OCI-LY3 (cell line): ENCODE measurements at regions not wholly inside any gene's neighbourhood (a gene's known extent, or its start where the extent isn't known, plus 50 kb on each side); places are given as distances from the start of the nearest gene placed in this dataset.
"Not testable (repeated sequence)": the region's sequence is repeated elsewhere in the genome, so short reads cannot be mapped to it uniquely, and the experiment has no call there.

ENCODE experiments used
- H2AFZ ChIP-seq: fragments of 200-600, 300-600 bp; shearing (Covaris generic); 2 replicates; pipeline ENCODE4 v1.6.0; 2014; ENCODE audit warnings: antibody characterized with exemption, low read depth, low read length
- H3K27ac ChIP-seq: fragments of 200-600, 300-600 bp; sonication (generic); 2 replicates; pipeline ENCODE4 v1.5.1; 2014; ENCODE audit warnings: mild to moderate bottlenecking, low read length, moderate library complexity, mixed read lengths
- H3K27me3 ChIP-seq: fragments of 200-600, 300-600 bp; sonication (generic); 2 replicates; pipeline ENCODE4 v1.6.1; 2014; ENCODE audit warnings: low read depth, low read length, mixed read lengths
- H3K36me3 ChIP-seq: fragments of 200-600, 300-600 bp; sonication (generic); replicated peaks from 2 replicates; pipeline ENCODE3; 2014; ENCODE audit warnings: low read depth, low read length, mixed read lengths
- H3K4me1 ChIP-seq: fragments of 300-600, 200-600 bp; sonication (generic); 2 replicates; pipeline ENCODE4 v1.6.1; 2014; ENCODE audit warnings: low read length, mixed read lengths
- H3K4me2 ChIP-seq: fragments of 200-600, 300-600 bp; sonication (generic); 2 replicates; pipeline ENCODE4 v1.6.1; 2014; ENCODE audit warnings: low read length, mixed read lengths
- H3K4me3 ChIP-seq: fragments of 300-600, 200-600 bp; sonication (generic); 2 replicates; pipeline ENCODE4 v1.5.1; 2014; ENCODE audit warnings: antibody characterized with exemption, mild to moderate bottlenecking, low read length, moderate library complexity
- H3K79me2 ChIP-seq: fragments of 300-600, 200-600 bp; shearing (Covaris generic); 2 replicates; pipeline ENCODE4 v1.6.1; 2014; ENCODE audit warnings: mild to moderate bottlenecking, low read length, mixed read lengths
- H3K9ac ChIP-seq: fragments of 300-600, 200-600 bp; shearing (Covaris generic); 2 replicates; pipeline ENCODE4 v1.6.0; 2014; ENCODE audit warnings: mild to moderate bottlenecking, low read length, moderate library complexity
- H3K9me3 ChIP-seq: fragments of 200-600, 300-600 bp; shearing (Covaris generic); 2 replicates; pipeline ENCODE4 v1.6.1; 2014; ENCODE audit warnings: low read length, mixed read lengths; ENCODE audit not compliant: insufficient read depth
- H4K20me1 ChIP-seq: fragments of 200-600, 300-600 bp; sonication (generic); 2 replicates; pipeline ENCODE4 v1.6.1; 2016; ENCODE audit warnings: low read length, mixed read lengths; ENCODE audit not compliant: insufficient read depth
- EZH2phosphoT487 ChIP-seq: fragments of 200-600 bp; shearing (Covaris generic); IDR thresholded peaks from 2 replicates; pipeline ENCODE4 v1.6.1; 2018; ENCODE audit warnings: antibody characterized with exemption, mixed run types, low read depth
- TF ChIP-seq, protein P1 (sequence below): fragments of 200-600, 300-600 bp; sonication (generic); IDR thresholded peaks from 2 replicates; pipeline ENCODE4 v1.5.1; 2014; ENCODE audit warnings: antibody characterized with exemption, low read length, low read depth

DNA sequence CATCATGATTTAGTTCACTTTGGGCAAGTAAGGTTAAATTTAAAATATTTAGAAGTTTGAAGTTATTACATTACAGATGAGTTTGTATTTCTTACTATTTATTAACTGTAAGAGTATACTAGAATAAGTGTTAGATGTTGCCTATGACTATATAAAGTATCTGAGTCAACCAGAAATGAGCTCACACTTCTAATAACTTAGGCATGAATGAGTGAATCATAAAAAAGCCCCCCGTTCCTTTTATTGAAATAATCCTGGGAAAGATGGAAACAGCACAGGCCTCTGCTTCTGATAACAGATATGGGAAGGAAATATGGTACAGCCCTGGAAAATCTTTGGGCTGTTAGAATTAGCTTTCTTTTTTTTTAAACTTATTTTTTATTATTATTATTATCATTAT, 66.6 kb upstream of the TGFBR2 start:
- Histone ChIP-seq H3K27ac (no peak overlapping the region), H2AFZ (no peak overlapping the region)

DNA sequence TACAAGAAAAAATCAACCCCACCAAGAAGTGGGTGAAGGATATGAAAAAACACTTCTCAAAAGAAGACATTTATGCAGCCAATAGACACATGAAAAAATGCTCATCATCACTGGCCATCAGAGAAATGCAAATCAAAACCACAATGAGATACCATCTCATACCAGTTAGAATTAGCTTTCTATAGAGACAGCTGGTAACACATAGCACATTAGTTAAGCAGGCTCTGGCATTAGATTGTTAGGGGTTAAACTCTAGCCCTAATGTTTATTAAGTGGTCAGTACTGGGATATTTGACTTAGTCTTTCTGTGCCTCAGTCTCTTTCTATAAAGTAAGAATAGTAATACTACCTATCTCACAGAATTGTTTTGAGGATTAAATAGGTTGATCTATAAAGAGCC, 65.2 kb upstream of the TGFBR2 start:
- H4K20me1 ChIP-seq, H3K27ac ChIP-seq, H3K9ac ChIP-seq, H3K79me2 ChIP-seq, H3K27me3 ChIP-seq, H3K36me3 ChIP-seq, H2AFZ ChIP-seq, H3K4me3 ChIP-seq, H3K4me1 ChIP-seq, H3K9me3 ChIP-seq, H3K4me2 ChIP-seq: not testable (repeated sequence)

More for the DNA sequence above, 66.6 kb upstream of the TGFBR2 start:
- TF ChIP-seq EZH2phosphoT487 = no peak
- TF ChIP-seq, protein P1, sequence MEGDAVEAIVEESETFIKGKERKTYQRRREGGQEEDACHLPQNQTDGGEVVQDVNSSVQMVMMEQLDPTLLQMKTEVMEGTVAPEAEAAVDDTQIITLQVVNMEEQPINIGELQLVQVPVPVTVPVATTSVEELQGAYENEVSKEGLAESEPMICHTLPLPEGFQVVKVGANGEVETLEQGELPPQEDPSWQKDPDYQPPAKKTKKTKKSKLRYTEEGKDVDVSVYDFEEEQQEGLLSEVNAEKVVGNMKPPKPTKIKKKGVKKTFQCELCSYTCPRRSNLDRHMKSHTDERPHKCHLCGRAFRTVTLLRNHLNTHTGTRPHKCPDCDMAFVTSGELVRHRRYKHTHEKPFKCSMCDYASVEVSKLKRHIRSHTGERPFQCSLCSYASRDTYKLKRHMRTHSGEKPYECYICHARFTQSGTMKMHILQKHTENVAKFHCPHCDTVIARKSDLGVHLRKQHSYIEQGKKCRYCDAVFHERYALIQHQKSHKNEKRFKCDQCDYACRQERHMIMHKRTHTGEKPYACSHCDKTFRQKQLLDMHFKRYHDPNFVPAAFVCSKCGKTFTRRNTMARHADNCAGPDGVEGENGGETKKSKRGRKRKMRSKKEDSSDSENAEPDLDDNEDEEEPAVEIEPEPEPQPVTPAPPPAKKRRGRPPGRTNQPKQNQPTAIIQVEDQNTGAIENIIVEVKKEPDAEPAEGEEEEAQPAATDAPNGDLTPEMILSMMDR = no peak
- Histone ChIP-seq H3K36me3 (no peaks in the 10 kb centered on the region), H4K20me1 (no peaks in the 10 kb centered on the region), H3K9ac (no peak overlapping the region), H3K27me3 (no peaks in the 10 kb centered on the region), H3K9me3 (no peaks in the 10 kb centered on the region), H3K79me2 (no peaks in the 10 kb centered on the region), H3K4me3 (no peak overlapping the region), H3K4me1 (no peaks in the 10 kb centered on the region), H3K4me2 (no peak overlapping the region)

DNA sequence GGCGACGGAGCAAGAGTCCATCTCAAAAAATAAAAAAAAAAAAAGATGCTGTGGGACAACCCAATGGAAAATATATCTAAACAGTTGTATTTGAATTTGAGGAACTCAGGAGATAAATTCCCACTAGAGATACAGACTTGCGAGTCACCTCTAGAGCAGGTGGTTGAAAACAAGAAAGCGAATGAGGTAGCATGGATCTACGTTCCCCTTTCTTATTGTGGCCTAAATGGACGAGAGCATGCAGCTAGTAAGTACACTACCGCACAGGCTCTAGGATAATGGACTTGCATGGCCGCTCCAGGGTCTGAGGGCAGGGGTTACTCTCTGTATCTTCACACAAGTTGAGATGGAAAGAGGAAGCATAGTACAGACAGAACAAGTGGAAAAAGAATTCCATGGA, 63.5 kb upstream of the TGFBR2 start:
- Histone ChIP-seq H3K27me3 (no peaks in the 10 kb centered on the region), H3K9me3 (no peaks in the 10 kb centered on the region), H3K4me1 (no peaks in the 10 kb centered on the region)

DNA sequence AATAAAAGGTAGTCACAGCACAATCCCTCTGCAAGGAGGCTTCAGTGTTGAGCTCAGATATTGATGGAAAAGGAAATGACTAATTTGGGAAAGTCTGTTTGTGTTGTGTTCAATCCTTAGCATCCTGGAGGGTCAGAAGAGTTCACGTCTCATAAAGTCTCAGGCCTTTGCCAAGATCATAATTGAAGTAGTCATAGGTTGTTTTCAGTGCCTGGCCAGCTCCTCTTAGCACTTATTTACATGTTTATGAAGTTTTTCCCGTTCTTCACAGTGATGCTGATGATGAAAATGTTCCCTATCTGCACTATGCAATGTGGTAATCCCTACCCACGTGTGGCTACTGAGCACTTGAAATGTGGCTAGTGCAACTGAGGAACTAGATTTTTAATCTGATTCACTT, 61.6 kb upstream of the TGFBR2 start:
- Histone ChIP-seq H3K27me3 (no peaks in the 10 kb centered on the region), H4K20me1 (no peaks in the 10 kb centered on the region), H3K9me3 (no peaks in the 10 kb centered on the region), H3K4me1 (peaks cover 4% of the 10 kb centered on the region; the same call in 1 of the 2 replicates), H3K79me2 (no peaks in the 10 kb centered on the region), H2AFZ (no peak overlapping the region), H3K4me2 (no peak overlapping the region), H3K36me3 (no peaks in the 10 kb centered on the region), H3K4me3 (no peak overlapping the region), H3K27ac (no peak overlapping the region), H3K9ac (no peak overlapping the region)
- TF ChIP-seq EZH2phosphoT487 = no peak
- TF ChIP-seq, protein P1 = no peak

More for the DNA sequence above, 63.5 kb upstream of the TGFBR2 start:
- no peaks in the 10 kb centered on the region for H3K79me2 ChIP-seq
- TF ChIP-seq, protein P1 = no peak
- TF ChIP-seq EZH2phosphoT487 = no peak
- H4K20me1 ChIP-seq = no peaks in the 10 kb centered on the region
- no peaks in the 10 kb centered on the region for H3K36me3 ChIP-seq
- no peak overlapping the region for H3K27ac ChIP-seq
- H3K4me2 ChIP-seq = no peak overlapping the region
- H3K4me3 ChIP-seq = no peak overlapping the region
- no peak overlapping the region for H2AFZ ChIP-seq
- no peak overlapping the region for H3K9ac ChIP-seq

DNA sequence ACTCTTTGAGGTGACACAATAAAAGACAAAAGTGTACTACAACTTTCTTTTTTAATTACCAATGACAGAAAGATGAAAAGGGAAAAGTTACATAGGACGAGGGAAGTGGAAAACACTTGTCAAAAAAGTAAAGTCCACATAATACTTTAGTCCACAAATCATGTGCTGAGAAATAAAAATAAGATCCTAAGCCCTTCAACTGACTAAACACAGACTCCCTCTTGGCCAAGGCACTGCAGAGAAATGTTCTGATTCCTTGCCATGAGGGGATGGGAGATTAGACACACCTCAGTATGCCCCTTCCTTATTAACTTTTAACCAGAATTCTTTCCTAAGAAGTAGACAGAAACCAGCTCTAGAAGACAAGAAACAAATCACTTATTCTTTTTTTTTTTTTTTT, 59.5 kb upstream of the TGFBR2 start:
- Histone ChIP-seq H3K79me2 (no peaks in the 10 kb centered on the region), H3K4me2 (no peak overlapping the region), H3K4me3 (no peak overlapping the region), H3K36me3 (no peaks in the 10 kb centered on the region), H2AFZ (no peak overlapping the region), H3K4me1 (peaks cover 4% of the 10 kb centered on the region; the same call in 1 of the 2 replicates), H3K9me3 (no peaks in the 10 kb centered on the region), H3K27ac (no peak overlapping the region), H3K9ac (no peak overlapping the region), H4K20me1 (no peaks in the 10 kb centered on the region), H3K27me3 (no peaks in the 10 kb centered on the region)
- no peak for TF ChIP-seq EZH2phosphoT487
- TF ChIP-seq, protein P1 = no peak
